Muscle of back (tissue), 3 donors: ENCODE measurements at regions not wholly inside any gene's neighbourhood (a gene's known extent, or its start where the extent isn't known, plus 50 kb on each side); places are given as distances from the start of the nearest gene placed in this dataset.

Experiments
- DNase-seq, 3 donors: peaks; one replicate each; pipeline versions ENCODE4 v3.0.0 to v3.0.0-alpha.2; 2013

- no peak for DNase-seq
Observed at GRCh38 chr14:54129850-54130640, 173.4 kb upstream of the BMP4 start.

- DNase-seq: no peak
Observed at GRCh38 chr14:54132496-54132895, 175.9 kb upstream of the BMP4 start.

- no peak for DNase-seq
Observed at GRCh38 chr14:54133896-54134295, 177.3 kb upstream of the BMP4 start.

GRCh38 chr14:54135804-54136280 is 179.2 kb upstream of the BMP4 start:
- no peak for DNase-seq

GRCh38 chr14:54136894-54137613 is 180.4 kb upstream of the BMP4 start:
- DNase-seq: no peak

GRCh38 chr14:54137614-54137961 is 181.0 kb upstream of the BMP4 start:
- peak in 2 of 3 donors; percentile 23 to 28 for DNase-seq

- no peak for DNase-seq
Observed at GRCh38 chr14:54138024-54138353, 181.4 kb upstream of the BMP4 start.

GRCh38 chr14:54138354-54139038 is 181.9 kb upstream of the BMP4 start:
- no peak for DNase-seq

GRCh38 chr14:54140551-54140950 is 183.9 kb upstream of the BMP4 start:
- peak in 1 of 3 donors; percentile 58 for DNase-seq

GRCh38 chr14:54146601-54147000 is 190.0 kb upstream of the BMP4 start:
- no peak for DNase-seq

GRCh38 chr14:54147282-54147681 is 190.7 kb upstream of the BMP4 start:
- no peak for DNase-seq

- no peak for DNase-seq
Observed at GRCh38 chr14:54147758-54148157, 191.1 kb upstream of the BMP4 start.

- no peak for DNase-seq
Observed at GRCh38 chr14:54148251-54148650, 191.6 kb upstream of the BMP4 start.

- no peak for DNase-seq
Observed at GRCh38 chr14:54152351-54152750, 195.7 kb upstream of the BMP4 start.

GRCh38 chr14:54166049-54166950 is 209.7 kb upstream of the BMP4 start:
- DNase-seq: no peak

- no peak for DNase-seq
Observed at GRCh38 chr14:54168489-54168888, 211.9 kb upstream of the BMP4 start.

- DNase-seq: no peak
Observed at GRCh38 chr14:54169254-54169924, 212.8 kb upstream of the BMP4 start.

- DNase-seq: no peak
Observed at GRCh38 chr14:54170301-54170700, 213.7 kb upstream of the BMP4 start.

GRCh38 chr14:54172114-54172513 is 215.5 kb upstream of the BMP4 start:
- no peak for DNase-seq

GRCh38 chr14:54172562-54172961 is 215.9 kb upstream of the BMP4 start:
- no peak for DNase-seq

GRCh38 chr14:54173802-54174201 is 217.2 kb upstream of the BMP4 start:
- peak in 2 of 3 donors; percentile 55 to 69 for DNase-seq
